GM21423 (cell line): ENCODE measurements at regions not wholly inside any gene's neighbourhood (a gene's known extent, or its start where the extent isn't known, plus 50 kb on each side); places are given as distances from the start of the nearest gene placed in this dataset.
A peak's percentile ranks its signal among the peaks of the same experiment; 100 is the strongest.

Experiments
- ATAC-seq: cut with Tn5 transposase; IDR thresholded peaks from one replicate; pipeline ENCODE4 v1.9.1; 2021; ENCODE audit warnings: mild to moderate bottlenecking, moderate library complexity; ENCODE audit not compliant: unreplicated experiment

DNA sequence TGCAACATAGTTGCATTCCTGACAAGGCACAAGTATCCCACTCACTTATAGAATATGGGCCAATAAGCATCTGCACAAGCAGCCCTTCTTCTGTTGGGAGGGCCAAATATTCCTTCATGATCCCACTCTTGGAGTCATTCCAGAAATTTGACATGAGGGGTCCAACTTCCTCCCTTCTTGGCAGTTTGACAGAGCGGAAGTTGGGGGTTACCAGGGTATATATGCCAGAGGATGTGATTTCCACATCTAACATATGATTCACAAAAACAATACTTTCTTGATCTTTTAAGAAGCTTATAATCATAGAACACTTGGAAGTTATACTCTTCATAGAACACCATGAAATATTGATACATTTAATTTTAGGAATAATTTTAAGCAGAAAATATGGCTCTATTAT lies 100.9 kb upstream of the CRBN start:
- no peak for ATAC-seq

DNA sequence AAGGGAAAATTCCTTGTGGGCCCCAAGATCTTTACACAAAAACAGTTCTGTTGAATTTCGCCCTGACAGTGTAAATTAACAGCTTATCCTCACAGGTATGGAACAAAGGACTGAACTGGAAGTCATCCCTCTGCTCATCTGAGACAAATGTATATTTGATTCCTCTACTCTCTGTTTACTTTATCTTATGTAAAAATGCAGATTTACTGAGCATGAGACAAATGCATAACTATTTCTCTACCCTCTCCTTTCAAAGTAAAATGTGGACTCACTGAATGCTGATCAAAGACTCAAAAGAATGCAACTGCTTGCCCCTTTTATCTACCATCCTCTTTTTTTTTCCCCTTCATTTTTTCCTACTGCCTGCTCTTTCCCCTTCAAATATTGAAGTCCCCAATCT lies 98.6 kb upstream of the CRBN start:
- ATAC-seq, result no peak

DNA sequence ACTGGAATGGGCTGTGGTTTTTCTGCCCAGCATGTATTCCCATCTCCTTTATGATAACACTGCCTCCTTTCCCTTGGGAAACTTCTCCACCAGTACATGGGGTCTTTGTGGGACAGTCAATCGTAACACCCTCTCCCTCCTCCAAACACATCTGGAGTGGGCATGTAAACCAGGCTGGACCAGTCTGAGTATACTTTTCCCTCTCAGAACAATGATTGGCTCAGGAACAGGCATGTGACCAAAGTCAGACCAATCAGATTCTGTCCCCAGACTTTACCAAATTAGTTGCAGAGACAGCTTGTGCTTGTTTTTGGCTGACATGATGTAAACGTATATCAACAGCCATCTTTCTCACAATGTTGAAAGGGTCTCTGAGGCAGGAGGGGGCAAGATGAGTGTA lies 97.1 kb upstream of the CRBN start:
- ATAC-seq, result no peak

DNA sequence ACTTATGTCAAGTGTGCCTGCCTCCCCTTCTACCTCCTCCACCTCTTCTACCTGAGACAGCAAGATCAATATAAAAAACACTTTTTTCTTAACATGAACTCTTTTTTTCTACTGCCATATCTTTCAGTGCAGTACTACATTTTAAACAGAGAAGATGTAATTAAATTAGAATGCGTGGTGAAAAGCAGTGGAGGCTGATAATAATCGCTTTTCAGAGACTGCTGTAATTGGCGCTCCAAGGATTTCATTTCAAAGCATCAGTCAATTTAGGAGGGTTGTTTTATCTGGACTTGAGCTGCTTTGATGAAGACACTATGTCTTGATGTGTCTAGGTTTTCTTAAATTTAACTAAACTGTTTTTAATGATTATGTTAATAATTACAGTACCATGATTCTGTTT lies 85.3 kb upstream of the CRBN start:
- ATAC-seq, result no peak

DNA sequence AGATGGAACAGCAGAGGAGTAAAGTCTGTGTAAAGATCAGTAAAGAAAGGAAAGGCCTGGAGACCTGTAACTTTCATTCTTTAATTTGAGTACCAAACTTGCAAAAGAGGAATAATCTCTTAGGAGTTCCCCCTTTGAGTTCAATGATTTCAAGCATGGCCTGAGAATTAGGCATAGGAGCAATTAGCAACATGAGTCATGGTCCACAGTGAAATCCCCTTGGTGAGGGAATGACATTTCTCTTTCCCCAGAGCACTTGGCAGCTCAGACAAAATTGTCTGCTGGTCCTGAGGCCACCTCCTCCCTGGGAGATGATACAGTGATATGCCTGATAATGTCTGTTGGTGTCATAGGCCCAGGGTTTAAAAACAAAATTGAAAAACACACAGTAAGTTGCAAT lies 81.4 kb upstream of the CRBN start:
- ATAC-seq, result peak; percentile 52

DNA sequence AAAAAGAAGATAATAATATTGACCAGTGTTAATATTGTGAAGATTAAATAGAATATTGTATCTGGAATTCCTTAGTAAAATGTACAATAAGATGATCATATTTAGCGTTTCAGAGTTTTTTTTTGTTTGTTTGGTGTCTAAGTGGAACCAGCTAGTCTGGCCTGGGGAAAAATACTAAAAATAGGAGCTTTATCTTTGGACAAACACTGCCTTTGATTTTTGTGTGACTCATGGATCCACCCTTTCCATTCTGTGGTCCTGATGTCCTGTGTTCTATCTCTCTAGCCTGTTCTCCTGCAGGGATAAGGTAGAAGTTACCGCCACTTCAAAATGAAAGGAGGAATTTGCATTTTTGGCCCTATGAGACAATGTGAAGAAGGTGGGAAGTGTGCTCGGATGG lies 79.7 kb upstream of the CRBN start:
- no peak for ATAC-seq

DNA sequence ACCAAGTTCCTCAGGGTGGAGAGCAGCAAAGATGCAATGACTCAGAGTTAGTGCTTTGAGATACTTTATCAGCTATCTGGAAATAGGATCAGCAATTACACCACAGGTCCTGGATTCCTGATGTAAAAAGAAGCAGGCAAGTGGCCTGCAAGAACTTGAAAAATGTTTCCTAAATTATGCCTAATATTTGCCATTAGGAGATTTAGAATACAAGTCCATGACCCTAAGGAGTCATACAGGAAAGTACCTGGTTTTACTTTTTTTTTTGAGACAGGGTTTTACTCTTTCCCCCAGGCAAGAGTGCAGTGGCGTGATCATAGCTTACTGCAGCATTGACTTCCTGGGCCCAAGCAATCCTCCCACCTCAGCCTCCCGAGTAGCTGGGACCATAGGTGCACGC lies 78.8 kb upstream of the CRBN start:
- no peak for ATAC-seq

DNA sequence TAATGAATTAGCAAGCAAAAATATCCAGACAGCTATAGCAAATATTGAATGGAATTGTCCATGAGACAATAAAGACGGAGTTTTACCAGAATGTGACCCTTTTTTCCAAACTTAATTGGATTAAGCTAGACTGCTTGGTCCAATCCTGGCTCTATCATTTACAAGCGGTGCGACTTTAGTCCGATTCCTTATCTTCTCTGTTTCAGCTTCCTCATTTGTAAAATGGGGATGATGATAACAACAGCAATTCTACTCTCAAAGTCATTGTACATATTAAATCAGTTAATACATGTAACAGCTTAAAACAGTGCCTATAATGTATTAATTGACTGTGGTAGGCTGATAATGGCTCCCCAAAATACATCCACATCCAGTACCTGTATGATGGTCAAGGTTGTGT lies 62.1 kb upstream of the CRBN start:
- ATAC-seq, result no peak

DNA sequence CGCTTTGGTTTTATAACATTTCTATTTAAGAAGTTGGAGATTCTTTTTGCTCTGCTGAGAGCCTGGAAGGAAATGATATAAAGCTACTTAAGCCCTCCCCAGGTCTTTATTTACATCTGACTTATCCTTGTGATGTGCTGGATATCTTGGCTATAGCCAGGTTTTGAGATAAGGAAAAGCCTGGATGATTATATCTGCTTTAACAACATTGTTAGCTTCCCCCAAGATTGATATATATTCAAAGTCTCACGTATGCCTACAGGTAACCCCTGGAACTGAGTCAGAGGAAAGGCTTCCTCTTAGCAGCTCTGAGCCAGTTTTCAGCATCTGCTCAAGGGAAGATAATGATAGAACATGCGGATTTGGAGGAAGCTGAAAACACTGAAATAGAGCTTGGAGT lies 61.5 kb upstream of the CRBN start:
- no peak for ATAC-seq

DNA sequence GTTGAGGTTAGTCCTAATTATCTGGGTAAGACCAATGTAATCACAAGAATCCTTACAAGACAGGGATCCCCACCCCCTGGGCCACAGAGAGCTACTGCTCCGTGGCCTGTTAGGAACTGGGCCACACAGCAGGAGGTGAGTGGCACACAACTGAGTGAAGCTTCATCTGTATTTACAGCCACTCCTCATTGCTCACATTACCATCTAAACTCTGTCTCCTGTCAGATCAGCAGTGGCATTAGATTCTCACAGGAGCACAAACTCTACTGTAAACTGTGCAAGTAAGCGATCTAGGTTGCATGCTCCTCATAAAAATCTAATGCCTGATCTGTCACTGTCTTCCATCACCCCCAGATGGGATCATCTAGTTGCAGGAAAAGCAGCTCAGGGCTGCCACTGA lies 58.5 kb upstream of the CRBN start:
- ATAC-seq, result no peak

DNA sequence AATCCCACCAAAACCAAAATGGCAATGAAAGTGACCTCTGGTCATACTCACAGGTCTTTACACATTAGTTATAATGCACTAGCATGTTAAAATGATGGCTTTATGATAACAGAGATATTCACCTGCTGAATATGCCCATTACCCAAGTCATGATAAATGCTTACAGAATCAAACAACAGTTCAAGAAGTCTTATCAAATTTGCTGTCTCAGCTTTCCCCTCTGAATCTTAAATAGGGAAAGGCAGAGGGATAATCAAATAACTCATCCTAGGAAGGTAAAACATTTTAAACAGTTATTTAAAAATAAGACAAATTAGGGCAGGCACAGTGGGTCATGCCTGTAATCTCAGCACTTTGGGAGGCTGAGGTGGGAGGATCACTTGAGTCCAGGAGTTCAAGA lies 52.8 kb upstream of the CRBN start:
- ATAC-seq, result no peak
